Mesenchymal stem cell (in vitro differentiated cells and primary cell): ENCODE measurements at regions not wholly inside any gene's neighbourhood (a gene's known extent, or its start where the extent isn't known, plus 50 kb on each side); places are given as distances from the start of the nearest gene placed in this dataset.
"Not testable (repeated sequence)": the region's sequence is repeated elsewhere in the genome, so short reads cannot be mapped to it uniquely, and the experiment has no call there.

ENCODE experiments used
- DNase-seq: peaks from one replicate; pipeline ENCODE4 v3.0.0-alpha.2; 2013
- H2AFZ ChIP-seq: one replicate; pipeline ENCODE4 v1.6.1; 2013; ENCODE audit warnings: low read depth, mild to moderate bottlenecking, control low read depth, inconsistent platforms, low read length, moderate library complexity
- H2AK5ac ChIP-seq: 2 replicates; pipeline ENCODE4 v1.6.1; 2013; ENCODE audit warnings: low read length, moderate library complexity, mild to moderate bottlenecking, inconsistent platforms; ENCODE audit not compliant: severe bottlenecking
- H2BK120ac ChIP-seq: one replicate; pipeline ENCODE4 v1.6.1; 2013; ENCODE audit warnings: low read depth, mild to moderate bottlenecking, inconsistent platforms, low read length, moderate library complexity
- H2BK12ac ChIP-seq, 2 experiments: one replicate each; pipeline ENCODE4 v1.6.1; 2013; ENCODE audit warnings: inconsistent platforms in 2 of 2, low read length in 2 of 2, mild to moderate bottlenecking in 2 of 2, moderate library complexity in 2 of 2, control low read depth in 1 of 2
- H2BK15ac ChIP-seq: one replicate; pipeline ENCODE4 v1.6.1; 2013; ENCODE audit warnings: mild to moderate bottlenecking, low read depth, inconsistent platforms; ENCODE audit not compliant: poor library complexity, severe bottlenecking
- H2BK5ac ChIP-seq: 2 replicates; pipeline ENCODE4 v1.6.1; 2013; ENCODE audit warnings: low read depth, mild to moderate bottlenecking, low read length, control low read depth, inconsistent platforms; ENCODE audit not compliant: poor library complexity, severe bottlenecking
- H3K14ac ChIP-seq, 2 experiments: one replicate each; pipeline ENCODE4 v1.6.1; 2013; ENCODE audit warnings: inconsistent platforms in 2 of 2, low read length in 2 of 2, control low read depth in 1 of 2, mild to moderate bottlenecking in 1 of 2, moderate library complexity in 1 of 2
- H3K18ac ChIP-seq, 2 experiments: one replicate each; pipeline ENCODE4 v1.6.1; 2013; ENCODE audit warnings: inconsistent platforms in 2 of 2, low read length in 2 of 2, control low read depth in 1 of 2, low read depth in 1 of 2, mild to moderate bottlenecking in 1 of 2
- H3K23ac ChIP-seq, 2 experiments: one replicate each; pipeline ENCODE4 v1.6.1; 2013; ENCODE audit warnings: inconsistent platforms in 2 of 2, low read length in 2 of 2, mild to moderate bottlenecking in 2 of 2, moderate library complexity in 2 of 2, control low read depth in 1 of 2
- H3K27ac ChIP-seq: 2 replicates; pipeline ENCODE4 v1.5.1; 2013; ENCODE audit warnings: mild to moderate bottlenecking, moderate library complexity, low read length, control low read depth, inconsistent platforms; ENCODE audit not compliant: poor library complexity, severe bottlenecking
- H3K27me3 ChIP-seq, 2 experiments: 2 replicates each; pipeline versions ENCODE4 v1.6.1 to v1.7.0; 2013; ENCODE audit warnings: low read length in 2 of 2, mild to moderate bottlenecking in 2 of 2, moderate library complexity in 2 of 2, control low read depth in 1 of 2, inconsistent platforms in 1 of 2; ENCODE audit not compliant: control insufficient read depth in 1 of 2, insufficient read depth in 1 of 2
- H3K36me3 ChIP-seq, 2 experiments: 2 replicates each; pipeline versions ENCODE4 v1.6.1 to v1.7.0; 2013; ENCODE audit warnings: low read length in 2 of 2, control low read depth in 1 of 2, inconsistent platforms in 1 of 2, low read depth in 1 of 2, mild to moderate bottlenecking in 1 of 2; ENCODE audit not compliant: insufficient read depth in 2 of 2, control insufficient read depth in 1 of 2
- H3K4ac ChIP-seq, 2 experiments: one replicate each; pipeline ENCODE4 v1.6.1; 2013; ENCODE audit warnings: inconsistent platforms in 2 of 2, low read length in 2 of 2, mild to moderate bottlenecking in 2 of 2, moderate library complexity in 2 of 2, control low read depth in 1 of 2, low read depth in 1 of 2
- H3K4me1 ChIP-seq: 2 replicates; pipeline ENCODE4 v1.6.1; 2013; ENCODE audit warnings: low read depth, low read length, control low read depth; ENCODE audit not compliant: control insufficient read depth, insufficient read depth
- H3K4me2 ChIP-seq: 2 replicates; pipeline ENCODE4 v1.6.1; 2013; ENCODE audit warnings: low read length, mild to moderate bottlenecking, inconsistent platforms; ENCODE audit not compliant: poor library complexity, severe bottlenecking
- H3K4me3 ChIP-seq, 2 experiments: 2 replicates each; pipeline versions ENCODE4 v1.5.1 to v1.7.0; 2013; ENCODE audit warnings: low read length in 2 of 2, mild to moderate bottlenecking in 2 of 2, control low read depth in 1 of 2, low read depth in 1 of 2; ENCODE audit not compliant: insufficient read depth in 1 of 2
- H3K79me1 ChIP-seq: replicated peaks from 2 replicates; pipeline ENCODE4 v1.6.1; 2013; ENCODE audit warnings: mild to moderate bottlenecking, control low read depth, low read length, inconsistent platforms; ENCODE audit not compliant: poor library complexity, severe bottlenecking
- H3K9ac ChIP-seq: 2 replicates; pipeline ENCODE4 v1.7.0; 2013; ENCODE audit warnings: mild to moderate bottlenecking, low read length, moderate library complexity
- H3K9me3 ChIP-seq: 2 replicates; pipeline ENCODE4 v1.7.0; 2013; ENCODE audit warnings: mild to moderate bottlenecking, low read length; ENCODE audit not compliant: control insufficient read depth
- H4K8ac ChIP-seq: one replicate; pipeline ENCODE4 v1.6.1; 2013; ENCODE audit warnings: inconsistent platforms, mild to moderate bottlenecking, low read length, moderate library complexity
- H4K91ac ChIP-seq: one replicate; pipeline ENCODE4 v1.6.1; 2013; ENCODE audit warnings: mild to moderate bottlenecking, low read length, inconsistent platforms
- WGBS: methylation state at CpG from one replicate; pipeline ENCODE4 v1.1.7; 2013; ENCODE audit warnings: mixed read lengths; 5-methylcytosine and 5-hydroxymethylcytosine counted together

- H2AFZ ChIP-seq, H3K27me3 ChIP-seq, H2BK5ac ChIP-seq, H3K4me3 ChIP-seq, H3K4me1 ChIP-seq, H2BK12ac ChIP-seq, H2BK15ac ChIP-seq, H4K8ac ChIP-seq, H4K91ac ChIP-seq, H3K36me3 ChIP-seq, H2BK120ac ChIP-seq, H3K18ac ChIP-seq, H3K27ac ChIP-seq, H3K9me3 ChIP-seq, H3K4me2 ChIP-seq, H3K79me1 ChIP-seq, H2AK5ac ChIP-seq, H3K14ac ChIP-seq, H3K23ac ChIP-seq, H3K4ac ChIP-seq, DNase-seq, H3K9ac ChIP-seq: not testable (repeated sequence)
- WGBS = 92% methylated on average over 1 of the region's 3 CpGs
Observed at GRCh38 chr2:199533873-199534272, 76.1 kb upstream of the SATB2 start.

DNA sequence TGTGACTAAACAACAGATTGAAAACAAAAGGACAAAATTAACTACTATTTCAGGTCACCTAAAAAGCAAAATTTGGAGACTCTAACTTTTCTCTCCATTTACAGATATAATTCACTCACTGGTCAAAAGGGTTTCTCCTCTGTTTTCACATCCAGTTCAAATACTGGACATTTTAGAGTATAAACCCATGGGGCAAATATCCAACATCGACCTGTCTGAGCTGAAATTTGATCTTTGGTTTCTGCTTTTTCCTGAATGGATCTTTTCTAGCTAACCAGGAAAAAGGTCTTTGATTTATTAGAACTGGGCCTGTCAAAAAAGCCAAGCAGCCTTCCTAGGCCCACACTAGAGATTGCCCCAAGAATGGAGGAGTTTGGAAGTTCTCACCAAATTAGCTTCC, 69.3 kb upstream of the SATB2 start:
- 100% methylated on average over 1 of the region's 1 CpG for WGBS

GRCh38 chr2:199524689-199525574, 67.2 kb upstream of the SATB2 start:
- no peak overlapping the region for H3K27ac ChIP-seq
- no peak overlapping the region for H3K4me3 ChIP-seq
- H3K9ac ChIP-seq = no peak overlapping the region
- no peaks in the 10 kb centered on the region for H3K9me3 ChIP-seq
- H3K14ac ChIP-seq = no peak overlapping the region
- no peak overlapping the region for H4K91ac ChIP-seq
- no peak overlapping the region for H2AFZ ChIP-seq
- H2BK120ac ChIP-seq = no peak overlapping the region
- no peaks in the 10 kb centered on the region for H3K27me3 ChIP-seq
- no peak for DNase-seq
- no peak overlapping the region for H3K18ac ChIP-seq
- H3K4me2 ChIP-seq = no peak overlapping the region
- no peaks in the 10 kb centered on the region for H3K79me1 ChIP-seq
- H3K23ac ChIP-seq = no peak overlapping the region
- H4K8ac ChIP-seq = no peak overlapping the region
- H3K4ac ChIP-seq = no peak overlapping the region
- 80% methylated on average over 2 of the region's 3 CpGs for WGBS
- H3K4me1 ChIP-seq = no peaks in the 10 kb centered on the region
- no peak overlapping the region for H2AK5ac ChIP-seq
- H2BK5ac ChIP-seq = no peak overlapping the region
- H2BK15ac ChIP-seq = no peak overlapping the region
- no peaks in the 10 kb centered on the region for H3K36me3 ChIP-seq
- H2BK12ac ChIP-seq = no peak overlapping the region

More for the DNA sequence above, 69.3 kb upstream of the SATB2 start:
- Histone ChIP-seq H3K9ac (no peak overlapping the region), H2BK120ac (no peak overlapping the region), H2BK12ac (no peak overlapping the region), H3K9me3 (no peaks in the 10 kb centered on the region), H4K8ac (no peak overlapping the region), H3K18ac (no peak overlapping the region), H3K23ac (no peak overlapping the region), H3K4me1 (no peaks in the 10 kb centered on the region), H3K4me2 (no peak overlapping the region), H3K4me3 (no peak overlapping the region), H2BK5ac (no peak overlapping the region), H2AFZ (no peak overlapping the region), H3K14ac (no peak overlapping the region), H3K27me3 (no peaks in the 10 kb centered on the region), H3K4ac (no peak overlapping the region), H3K36me3 (no peaks in the 10 kb centered on the region), H2BK15ac (no peak overlapping the region), H3K27ac (no peak overlapping the region), H2AK5ac (no peak overlapping the region), H4K91ac (no peak overlapping the region), H3K79me1 (no peaks in the 10 kb centered on the region)
- no peak for DNase-seq

- Histone ChIP-seq H3K4me3 (no peak overlapping the region), H4K8ac (no peak overlapping the region), H2BK5ac (no peak overlapping the region), H3K27ac (no peak overlapping the region), H3K9me3 (no peaks in the 10 kb centered on the region), H2BK12ac (no peak overlapping the region), H3K36me3 (no peaks in the 10 kb centered on the region), H4K91ac (no peak overlapping the region), H3K4me2 (no peak overlapping the region), H3K14ac (no peak overlapping the region), H3K27me3 (no peaks in the 10 kb centered on the region), H3K79me1 (no peaks in the 10 kb centered on the region), H2BK15ac (no peak overlapping the region), H2AFZ (no peak overlapping the region), H2BK120ac (no peak overlapping the region), H3K4ac (no peak overlapping the region), H3K4me1 (no peaks in the 10 kb centered on the region), H2AK5ac (no peak overlapping the region), H3K23ac (no peak overlapping the region), H3K18ac (no peak overlapping the region), H3K9ac (no peak overlapping the region)
- WGBS = 62% methylated on average over 1 of the region's 1 CpG
- DNase-seq = no peak
Observed at GRCh38 chr2:199509403-199509802, 51.7 kb upstream of the SATB2 start.
